HTR-8/SVneo (cell line): ENCODE measurements at regions not wholly inside any gene's neighbourhood (a gene's known extent, or its start where the extent isn't known, plus 50 kb on each side); places are given as distances from the start of the nearest gene placed in this dataset.

ENCODE experiments used
- DNase-seq: peaks from one replicate; pipeline ENCODE4 v3.0.0; 2011; ENCODE audit warnings: low spot score, mixed read lengths; ENCODE audit not compliant: insufficient read length
- FAIRE-seq: peaks from 2 replicates; lab custom pipeline; 2011; peaks lifted over from hg19 to GRCh38; lab: Jason Lieb, UNC

DNA sequence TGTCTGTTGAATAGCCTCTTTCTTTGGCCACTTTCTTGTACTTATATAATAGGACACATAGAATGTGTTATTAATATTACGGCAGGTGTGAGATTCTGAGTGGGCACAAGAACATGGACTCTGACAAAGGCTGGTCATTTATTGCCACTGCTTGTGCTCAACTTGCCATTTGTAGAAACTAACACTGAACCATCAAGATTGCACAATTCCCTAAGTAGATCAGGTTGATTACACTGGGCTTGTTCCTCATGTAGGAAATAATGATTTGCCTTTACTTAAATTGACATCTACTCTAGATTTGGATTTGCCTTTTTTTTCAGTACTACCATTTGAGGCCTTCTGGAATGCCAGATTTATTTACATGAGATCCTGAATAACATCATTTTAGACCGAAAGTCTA is 342.7 kb upstream of the CWC22 start:
- no peak for FAIRE-seq
- DNase-seq = no peak

DNA sequence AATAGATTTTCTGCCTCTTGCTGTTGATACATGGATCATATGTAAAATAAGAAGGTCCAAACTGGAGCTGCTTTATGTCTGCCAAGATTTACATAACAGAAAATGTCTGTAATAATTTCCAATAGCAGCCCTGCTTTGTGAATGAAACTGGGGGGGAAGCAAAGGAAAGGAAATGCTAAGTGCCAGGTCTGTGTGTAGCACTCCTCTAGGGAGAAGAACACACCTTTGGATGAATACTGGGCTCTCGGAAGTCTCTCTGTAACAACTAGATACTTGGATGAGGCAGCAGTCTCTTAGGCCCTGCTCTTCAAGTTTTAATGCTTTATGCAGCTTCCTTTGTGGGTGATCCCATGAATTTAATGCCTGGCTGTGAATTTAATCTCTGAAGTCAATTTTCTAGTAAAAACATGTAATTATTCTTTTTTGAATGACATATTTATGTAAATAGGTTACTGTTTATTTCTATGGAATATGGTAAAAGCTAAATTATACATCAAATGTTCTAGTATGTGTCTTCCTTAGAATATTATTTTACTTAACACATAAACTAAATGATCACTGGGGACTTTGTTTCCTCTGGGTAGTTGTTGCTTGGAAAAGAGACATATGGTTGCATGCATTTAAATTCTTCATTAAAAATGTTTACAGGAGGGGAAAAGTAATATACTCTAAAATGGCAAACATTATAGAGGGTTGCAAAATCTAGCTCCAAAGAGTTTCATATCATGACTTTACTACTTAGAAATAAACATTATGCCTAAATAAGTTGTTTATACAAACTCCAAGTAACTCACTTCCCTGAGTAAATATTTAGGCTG is 336.6 kb upstream of the CWC22 start:
- FAIRE-seq (no peak), DNase-seq (no peak)

DNA sequence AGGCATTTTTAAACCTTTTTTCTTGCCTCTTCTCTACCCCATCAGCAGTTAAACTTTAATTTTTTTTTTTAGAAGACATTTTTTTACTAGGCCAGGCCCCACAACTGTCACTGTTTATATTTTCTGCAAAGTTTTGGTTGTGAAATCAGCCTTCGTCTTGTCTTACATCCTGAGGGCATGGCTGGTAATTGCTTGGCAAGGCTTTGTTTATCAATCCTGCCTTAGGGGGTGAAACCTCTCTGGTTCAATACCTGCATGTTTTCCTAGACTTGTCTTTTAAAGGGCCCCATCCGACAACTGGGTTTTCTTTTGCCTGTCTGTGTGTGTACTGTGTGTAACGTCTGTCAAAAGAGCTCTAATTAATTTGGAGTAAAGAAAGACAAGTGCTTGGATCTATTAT is 330.0 kb upstream of the CWC22 start:
- FAIRE-seq = no peak
- DNase-seq = no peak

DNA sequence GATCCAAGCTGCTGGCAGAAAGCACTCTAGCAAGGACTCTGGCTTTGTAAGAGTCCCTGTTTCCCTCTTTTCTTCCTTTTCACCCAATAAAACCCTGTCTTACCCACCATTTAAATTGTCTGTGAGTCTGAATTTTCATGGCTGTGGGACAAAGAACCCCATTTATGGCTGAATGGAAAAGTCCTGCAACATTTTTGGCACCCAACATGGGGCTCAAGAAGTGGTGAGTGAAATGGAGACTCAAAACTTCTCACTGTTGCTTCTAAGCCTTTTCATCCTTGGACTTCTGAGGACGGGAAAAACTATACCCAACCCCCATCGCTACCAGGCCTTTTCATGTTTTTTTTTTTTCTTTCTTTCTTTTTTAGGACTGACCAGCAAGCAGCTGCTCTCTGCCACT is 329.5 kb upstream of the CWC22 start:
- DNase-seq = no peak
- FAIRE-seq = no peak

DNA sequence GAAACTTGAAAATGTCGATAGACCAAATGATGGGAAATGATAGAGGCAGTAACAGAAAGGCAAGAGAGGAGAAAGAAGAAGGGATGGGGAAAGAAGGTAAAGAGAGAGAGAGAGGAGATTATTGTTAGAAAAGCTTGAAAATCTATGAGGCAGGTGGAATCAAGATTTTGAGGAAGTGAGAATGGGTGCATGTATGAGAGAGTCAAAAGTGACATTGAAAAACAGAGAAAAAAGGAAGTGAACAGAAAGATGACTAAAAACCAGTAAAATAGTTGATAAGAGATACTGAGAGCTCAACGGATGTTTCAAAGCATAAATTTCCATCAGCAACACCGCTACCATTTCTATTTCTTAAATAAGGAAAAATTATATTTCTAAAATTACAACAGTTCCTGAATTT is 327.4 kb upstream of the CWC22 start:
- no peak for FAIRE-seq
- no peak for DNase-seq

DNA sequence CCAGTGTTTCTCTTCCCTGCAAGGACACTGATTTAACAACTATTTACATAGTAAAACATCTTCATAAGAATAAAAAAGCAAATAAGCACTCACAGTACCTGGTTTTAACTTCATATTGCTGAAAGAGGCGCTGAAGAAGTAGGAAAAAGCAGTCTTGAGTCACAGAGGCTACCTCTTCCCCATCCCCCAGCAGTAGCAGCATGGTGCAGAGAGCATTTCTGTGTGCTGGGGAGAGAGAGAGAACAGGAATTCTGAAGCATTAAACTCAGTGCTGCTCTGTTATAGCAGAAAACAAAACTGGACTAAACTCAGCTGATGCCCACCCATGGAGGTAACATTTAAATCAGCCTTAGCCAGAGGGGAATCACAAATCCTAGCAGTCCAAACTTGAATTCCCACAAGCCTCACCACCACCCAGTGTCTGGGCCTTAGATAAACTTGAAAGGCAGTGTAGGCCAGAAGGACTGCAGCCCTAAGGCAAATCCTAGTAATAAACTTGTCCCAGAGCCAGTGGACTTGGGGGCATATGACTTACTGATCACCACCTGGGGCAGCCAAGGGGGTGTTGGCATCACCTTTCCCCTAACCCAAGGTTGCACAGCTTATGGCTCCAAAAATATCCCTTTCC is 321.8 kb upstream of the CWC22 start:
- DNase-seq (no peak), FAIRE-seq (no peak)

DNA sequence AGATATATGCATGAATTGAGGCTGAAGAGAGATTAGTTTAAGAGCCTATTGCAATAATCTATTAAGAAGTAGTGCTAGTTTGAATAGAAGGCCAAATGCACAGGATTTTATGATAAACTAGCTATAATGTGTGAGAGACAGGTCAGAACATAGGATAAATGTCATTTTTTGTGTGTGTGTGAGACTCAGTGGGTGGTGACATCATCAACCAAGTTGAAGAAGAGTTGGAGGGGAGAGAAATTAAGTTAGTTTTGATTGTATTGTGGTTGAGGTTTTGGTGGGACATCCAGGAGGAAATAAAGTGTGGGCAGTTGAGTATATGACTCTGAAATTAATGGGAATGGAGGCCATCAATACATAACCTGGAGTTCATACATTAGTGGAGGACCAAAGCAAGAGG is 320.1 kb upstream of the CWC22 start:
- DNase-seq (no peak), FAIRE-seq (no peak)

DNA sequence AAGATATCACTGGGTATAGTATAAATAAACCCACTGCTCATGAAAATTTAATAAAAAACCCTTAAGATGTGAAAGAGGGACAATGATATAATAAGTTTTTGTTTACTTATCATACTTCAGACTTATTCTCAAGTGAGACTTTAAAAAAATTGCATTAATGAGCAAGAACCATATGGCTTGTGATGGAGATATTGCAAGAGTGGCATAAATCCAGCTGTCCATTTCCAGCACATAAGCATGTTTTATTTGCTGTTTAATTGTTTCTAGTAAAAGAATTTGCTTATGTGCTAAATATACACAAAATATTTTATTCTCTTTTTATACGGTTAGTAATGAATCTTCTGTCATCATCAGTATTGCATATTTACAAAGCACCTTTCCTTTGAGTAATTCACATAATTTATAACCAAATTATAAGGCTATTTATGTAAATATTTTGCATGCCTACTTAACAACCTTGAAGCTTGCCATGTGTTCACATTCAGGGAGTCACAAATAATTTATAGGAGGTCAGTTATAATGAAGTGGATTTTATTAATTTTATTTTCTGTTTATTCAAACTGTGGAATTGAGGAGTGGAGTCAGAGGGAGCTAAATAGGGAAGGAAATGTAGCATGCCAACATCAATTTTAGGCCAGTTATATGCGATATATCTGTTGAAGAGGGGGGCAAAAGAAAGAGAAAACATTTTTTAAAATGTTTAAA is 318.5 kb upstream of the CWC22 start:
- no peak for FAIRE-seq
- DNase-seq = no peak

DNA sequence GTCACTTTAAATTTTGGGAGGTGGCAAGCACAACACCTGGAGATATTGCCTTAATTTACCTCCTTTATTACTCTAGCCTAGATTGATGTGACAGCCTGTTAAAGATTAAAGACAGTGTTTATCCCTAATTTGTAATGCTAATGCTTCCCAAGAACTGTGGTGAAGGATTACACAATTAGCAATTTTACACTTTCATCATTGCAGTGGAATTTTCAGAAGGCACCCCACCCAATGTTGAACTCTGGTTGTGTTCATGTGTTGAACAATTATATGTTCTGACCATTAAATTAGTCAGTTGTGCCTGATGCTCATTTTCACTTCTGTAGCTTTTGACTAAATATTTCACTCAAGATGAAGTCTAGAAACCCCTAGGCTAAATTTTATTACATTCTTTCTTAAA is 317.1 kb upstream of the CWC22 start:
- no peak for DNase-seq
- no peak for FAIRE-seq

DNA sequence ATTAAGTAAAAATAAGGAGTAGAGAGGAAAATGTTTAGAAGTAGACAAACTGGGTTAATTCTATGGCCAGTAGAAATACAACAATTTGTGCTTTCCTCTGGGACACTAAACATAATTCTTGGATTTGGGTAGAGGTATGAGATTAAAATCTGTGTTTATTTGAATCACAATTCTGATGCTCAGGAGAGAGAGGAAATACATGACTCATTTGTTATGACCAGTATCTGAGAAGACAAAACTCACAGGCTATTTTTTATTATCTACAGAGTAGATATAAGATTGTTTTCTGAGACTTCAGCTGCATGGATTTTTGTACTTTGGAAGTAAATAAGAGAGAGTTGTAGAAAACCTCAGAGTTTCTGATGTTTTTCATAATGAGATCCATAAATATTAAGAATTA is 315.7 kb upstream of the CWC22 start:
- DNase-seq (peak; percentile 9), FAIRE-seq (no peak)

DNA sequence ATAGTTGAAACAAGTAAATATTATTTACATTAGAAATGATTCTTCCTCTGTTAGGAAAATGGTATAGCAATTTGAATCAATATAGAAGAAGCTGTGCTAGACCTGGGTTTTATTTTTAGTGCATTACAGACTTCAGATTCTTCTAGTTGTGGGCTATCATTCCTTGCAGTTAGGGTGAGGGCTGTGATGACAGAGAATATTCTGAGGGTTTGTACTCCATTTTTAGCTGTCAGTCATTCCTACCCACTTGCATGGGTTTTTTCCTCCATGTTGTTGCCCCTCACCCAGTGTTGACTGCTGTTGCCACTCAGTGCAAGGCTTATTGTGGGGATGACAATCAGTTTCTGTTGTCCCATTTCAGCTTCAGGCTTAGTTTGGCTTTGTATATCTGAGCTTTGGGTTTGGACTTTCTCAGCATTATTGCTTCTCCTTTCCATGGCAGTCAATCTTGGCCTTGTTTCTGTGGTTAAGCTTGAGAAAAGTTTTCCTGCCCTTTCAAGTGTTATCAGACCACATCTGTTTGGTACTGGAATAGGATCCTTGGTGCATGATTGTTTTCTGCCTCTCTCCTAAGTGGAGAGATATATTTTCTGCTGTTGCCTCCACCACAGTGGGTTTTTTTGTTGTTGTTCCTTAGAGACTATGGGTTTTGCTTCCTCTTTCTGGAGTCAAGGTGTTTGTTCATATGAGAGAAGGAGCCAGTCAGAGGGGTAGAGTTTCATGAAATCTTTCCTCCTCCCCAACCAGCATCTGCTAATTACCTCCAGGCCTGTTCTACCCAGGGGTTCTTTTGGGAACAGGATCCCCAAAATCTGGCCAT is 312.7 kb upstream of the CWC22 start:
- DNase-seq (no peak), FAIRE-seq (no peak)

DNA sequence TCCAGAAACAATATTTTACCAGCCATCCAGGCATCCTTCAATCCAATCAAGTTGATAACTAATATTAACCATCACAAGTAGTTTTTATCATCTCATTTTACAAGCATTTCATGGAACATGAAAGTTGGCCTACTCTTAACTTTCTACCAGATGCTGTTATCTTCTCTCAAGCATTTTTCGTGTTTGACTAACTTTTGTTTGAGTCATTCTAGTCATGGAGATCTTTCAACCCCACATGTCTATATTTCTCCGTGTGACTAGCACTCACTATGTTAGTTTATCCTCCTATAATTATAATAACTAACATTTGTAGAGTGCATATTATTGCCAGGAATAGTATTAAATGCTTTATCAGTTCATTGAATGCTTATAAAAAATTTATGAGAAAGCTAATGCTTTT is 307.0 kb upstream of the CWC22 start:
- no peak for FAIRE-seq
- DNase-seq = no peak

DNA sequence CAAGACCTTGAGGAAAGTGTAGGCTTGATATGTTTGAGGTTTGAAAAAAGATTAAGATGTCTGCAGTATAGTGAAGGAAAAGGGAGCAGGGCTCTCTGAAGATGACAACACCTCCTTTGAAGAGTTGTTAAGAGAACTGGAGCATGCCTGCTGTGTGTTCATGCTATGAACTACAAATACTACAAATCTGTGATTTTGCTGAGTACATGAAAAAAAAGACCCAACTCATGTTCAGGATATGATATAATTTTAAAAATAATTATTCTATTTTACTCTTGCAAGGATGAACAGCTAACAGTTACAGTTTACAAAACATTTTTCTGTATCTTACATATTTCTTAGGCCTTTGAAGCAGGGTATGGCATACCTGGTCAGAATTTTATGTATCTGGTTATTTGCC is 305.4 kb upstream of the CWC22 start:
- FAIRE-seq = no peak
- DNase-seq = no peak

DNA sequence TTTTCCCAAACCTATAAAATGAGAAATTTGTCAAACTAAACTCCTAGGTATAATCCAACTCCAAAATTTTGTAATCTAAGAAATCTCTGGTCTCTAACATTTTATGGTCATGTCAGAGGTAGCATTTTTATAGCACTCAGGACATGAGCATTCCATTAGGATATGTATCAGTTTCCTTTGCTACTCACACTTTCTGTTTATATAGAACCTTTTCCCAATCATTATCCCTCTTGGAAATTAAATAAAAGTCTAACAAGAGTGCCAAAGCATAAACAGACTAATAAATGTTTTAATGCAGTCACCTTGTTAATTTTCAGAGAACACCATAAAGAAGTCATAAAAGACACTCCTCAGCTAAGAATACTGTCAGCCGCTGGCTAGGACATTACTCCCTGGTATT is 300.0 kb upstream of the CWC22 start:
- FAIRE-seq (no peak), DNase-seq (no peak)

DNA sequence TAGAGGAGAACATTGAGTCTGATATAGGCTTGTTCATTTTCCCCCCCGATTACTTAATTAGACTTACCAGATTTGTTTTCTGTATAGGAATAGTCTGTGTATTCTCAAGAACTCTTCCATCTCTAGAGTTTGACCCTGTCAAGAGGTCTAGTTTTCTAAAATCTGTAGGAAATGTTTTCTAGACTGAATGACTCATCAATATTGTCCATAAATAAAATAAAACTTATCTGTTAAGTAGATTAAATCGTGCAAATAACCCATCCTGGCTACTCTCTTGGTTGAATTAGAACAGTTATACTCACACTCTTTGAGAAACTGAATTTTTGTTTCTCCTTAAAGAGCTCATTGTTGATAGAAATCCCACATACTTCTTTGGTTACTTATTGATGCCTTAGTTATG is 299.2 kb upstream of the CWC22 start:
- DNase-seq (no peak), FAIRE-seq (no peak)

DNA sequence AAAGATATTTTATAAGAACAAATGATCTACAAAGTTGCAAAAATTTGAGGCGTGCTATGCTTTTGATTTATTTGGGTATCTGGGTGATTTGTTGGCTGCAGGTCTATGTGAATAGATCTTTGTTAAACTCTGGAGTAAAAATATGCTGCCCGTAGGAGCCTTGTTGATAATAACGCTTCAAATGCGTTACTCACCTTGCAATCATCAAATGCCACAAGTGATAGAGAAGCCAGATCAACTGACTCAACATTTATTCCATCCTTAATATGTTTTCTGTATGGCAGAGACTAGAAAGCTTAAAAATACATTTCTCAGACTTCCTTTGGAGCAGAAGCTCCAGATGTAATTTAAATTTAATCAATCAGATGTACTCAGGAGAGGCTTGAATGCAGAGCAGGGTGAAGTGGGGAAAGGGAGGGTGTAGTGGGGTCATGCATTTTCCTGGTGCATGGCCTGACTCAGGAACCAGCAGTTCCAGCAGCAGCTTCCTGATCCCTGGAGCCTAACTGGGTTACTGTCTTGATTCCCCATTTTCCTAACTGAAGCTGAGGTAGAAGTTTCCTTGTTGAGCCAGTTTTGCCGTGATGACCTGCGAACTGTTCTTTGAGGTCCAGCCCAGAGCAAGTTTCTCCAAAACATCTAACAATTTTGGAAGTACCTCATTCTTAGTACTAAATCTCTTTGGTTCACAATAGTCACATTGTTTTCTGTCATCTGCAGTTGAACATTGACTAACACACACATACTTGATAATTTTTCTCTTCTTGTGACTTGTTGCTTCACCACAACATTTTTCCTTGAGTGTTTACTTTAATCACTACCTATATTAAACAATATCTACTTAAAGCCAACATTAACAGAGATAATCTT is 284.7 kb upstream of the CWC22 start:
- FAIRE-seq = no peak
- DNase-seq = peak; percentile 2

DNA sequence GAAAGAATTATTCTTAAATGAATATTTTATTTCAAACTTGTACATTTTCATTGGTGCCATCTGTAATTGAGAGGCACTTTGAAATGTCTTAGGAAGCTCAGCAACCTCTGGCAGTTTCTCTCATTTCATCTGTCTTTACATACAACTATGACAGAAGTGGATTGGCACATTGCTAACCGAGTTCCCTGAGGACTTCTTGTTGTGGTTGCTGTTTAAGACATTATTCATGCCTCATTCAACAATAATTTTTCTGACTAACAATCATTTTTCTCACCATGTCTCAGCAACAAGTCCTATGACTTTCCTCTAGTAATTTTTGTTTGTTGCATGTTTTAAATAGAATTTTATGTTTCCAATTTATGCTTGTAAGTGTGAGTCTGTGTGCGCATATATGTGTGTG is 284.0 kb upstream of the CWC22 start:
- no peak for FAIRE-seq
- DNase-seq = peak; percentile 5

DNA sequence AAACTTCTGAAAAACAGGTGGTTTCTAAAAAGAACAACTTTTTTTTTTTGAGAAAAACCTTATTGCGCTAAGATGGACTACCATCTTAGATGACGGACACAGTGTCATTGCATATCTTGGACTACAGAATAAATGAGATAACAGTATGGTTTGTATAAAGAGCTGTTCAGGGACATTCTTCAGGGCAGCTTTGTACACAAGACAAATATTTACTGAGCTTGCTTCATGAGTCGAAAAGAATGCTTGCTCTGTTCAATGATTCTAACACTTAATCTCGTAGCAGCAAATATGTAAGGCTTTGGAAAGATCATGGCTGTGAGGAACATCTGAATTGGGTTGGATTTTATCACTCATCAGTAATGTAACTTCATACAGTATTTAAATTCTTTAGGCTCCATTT is 282.5 kb upstream of the CWC22 start:
- FAIRE-seq (no peak), DNase-seq (no peak)

DNA sequence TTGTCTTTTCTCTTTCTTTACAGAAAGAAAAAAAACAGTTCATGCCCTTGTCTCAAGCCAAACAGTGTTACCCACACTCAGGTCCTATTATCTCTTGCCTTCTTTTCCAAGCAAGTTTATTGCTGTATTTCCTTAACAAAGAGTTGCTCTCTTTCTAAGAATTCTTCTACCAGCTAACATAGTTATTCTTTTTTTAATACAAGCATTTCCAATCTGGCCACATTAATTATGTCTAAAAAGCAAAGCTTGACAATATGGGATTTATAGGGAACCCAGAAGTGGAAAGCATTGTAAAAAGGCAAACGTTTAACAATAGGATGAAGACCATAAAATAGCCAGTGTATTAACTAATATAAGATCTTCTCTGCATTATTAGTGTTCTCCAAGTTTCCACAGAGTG is 272.5 kb upstream of the CWC22 start:
- FAIRE-seq = no peak
- DNase-seq = no peak

DNA sequence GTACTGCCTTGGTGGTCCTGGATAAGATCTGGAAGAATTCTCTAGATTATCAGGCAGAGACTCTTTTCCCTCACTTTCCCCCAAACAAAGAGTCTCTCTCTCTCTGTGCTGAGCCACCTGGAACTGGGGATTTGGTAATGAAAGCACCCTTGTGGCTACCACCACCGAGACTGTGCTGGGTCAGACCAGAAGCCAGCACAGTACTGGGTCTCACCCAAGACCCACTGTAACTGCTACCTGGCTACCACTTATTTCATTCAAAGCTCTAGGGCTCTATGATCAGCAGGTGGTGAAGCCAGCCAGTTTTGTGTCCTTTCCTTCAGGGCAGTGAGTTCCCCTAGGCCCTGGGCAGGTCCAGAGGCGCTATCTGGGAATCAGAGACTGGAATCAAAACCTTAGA is 269.6 kb upstream of the CWC22 start:
- DNase-seq = no peak
- FAIRE-seq = no peak
